ENCODE measurements at regions not wholly inside any gene's neighbourhood (a gene's known extent, or its start where the extent isn't known, plus 50 kb on each side); places are given as distances from the start of the nearest gene placed in this dataset.

- FAIRE-seq (no peak), DNase-seq (ENCODE audit: low read depth, low spot score) (no peak)
- ChIA-PET CTCF (interaction anchor here (1.0 kb wide), 1 partner anchor 10 kb away, joined by 3 read pairs; no protein-coding TSS in a partner anchor), POLR2A (no interaction called here)
- intact Hi-C loops (cut with micrococcal nuclease) (no loop called here), dilution Hi-C loops (cut with MboI; ENCODE audit: extremely low pct_ligation_motif_present, low sequenced_read_pairs) (no loop called here)
- Histone ChIP-seq H4K20me1 (replicated peaks; ENCODE audit: control insufficient read depth, extremely low read depth, insufficient read depth, low read length) (no peaks in the 10 kb centered on the region), H3K4me3 (replicated peaks in 1 of 3; ENCODE audit: insufficient read depth in 1 of 3, low read depth in 1 of 3, low read length in 3 of 3) (no peak overlapping the region), H3K36me3 (ENCODE audit: control insufficient read depth in 2 of 2, extremely low read depth in 1 of 2, insufficient read depth in 2 of 2, low read length in 2 of 2) (no peaks in the 10 kb centered on the region), H3K27ac (ENCODE audit: insufficient read depth, low read depth, low read length) (no peak overlapping the region), H3K9me1 (replicated peaks; ENCODE audit: control insufficient read depth, extremely low read depth, insufficient read depth, low read length) (no peaks in the 10 kb centered on the region), H2AFZ (ENCODE audit: low read depth, low read length) (no peak overlapping the region), H3K79me2 (ENCODE audit: control insufficient read depth, insufficient read depth, low read length) (no peaks in the 10 kb centered on the region), H3K4me2 (ENCODE audit: insufficient read depth, low read length) (no peak overlapping the region), H3K27me3 (ENCODE audit: control insufficient read depth in 2 of 2, insufficient read depth in 2 of 2, low read length in 2 of 2) (no peaks in the 10 kb centered on the region), H3K4me1 (ENCODE audit: control insufficient read depth, extremely low read depth, insufficient read depth, low read length) (peaks cover 13% of the 10 kb centered on the region), H3K9me3 (replicated peaks; ENCODE audit: control insufficient read depth, insufficient read depth, low read length) (no peaks in the 10 kb centered on the region), H3K9ac (replicated peaks; ENCODE audit: extremely low read depth, insufficient read depth, low read length) (no peak overlapping the region)
- TF ChIP-seq POLR2A (IDR thresholded peaks at IDR 0.05; ENCODE audit: low read depth, low read length) = no peak
- TF ChIP-seq JUN (IDR thresholded peaks at IDR 0.05; ENCODE audit: borderline replicate concordance, insufficient read depth, insufficient read length, low read depth) = no peak
- TF ChIP-seq POLR2AphosphoS5 (IDR thresholded peaks at IDR 0.05; ENCODE audit: insufficient read depth, low read depth, low read length) = no peak
- TF ChIP-seq GATA2 (IDR thresholded peaks at IDR 0.05; ENCODE audit: insufficient read depth, insufficient read length, low read depth, low read length) = no peak
- TF ChIP-seq FOS (IDR thresholded peaks at IDR 0.05; ENCODE audit: borderline replicate concordance, insufficient read depth, low read length) = no peak
- TF ChIP-seq MYC (IDR thresholded peaks at IDR 0.05; ENCODE audit: low read depth, low read length) = no peak
- no peak for TF ChIP-seq EZH2 (IDR thresholded peaks at IDR 0.05; ENCODE audit: borderline replicate concordance, low read depth, low read length, severe bottlenecking)
- TF ChIP-seq MAX (IDR thresholded peaks at IDR 0.05; ENCODE audit: insufficient read depth, insufficient read length) = no peak
- TF ChIP-seq CTCF (IDR thresholded peaks at IDR 0.05; ENCODE audit: extremely low read depth in 1 of 2, insufficient read depth in 1 of 2, low read depth in 1 of 2, low read length in 2 of 2) = no peak
- BruUV-seq (replicated peaks) = no TSS peak
Measured at GRCh38 chr2:152227969-152228592, 52.5 kb upstream of the STAM2 start.
